Gastrocnemius medialis (tissue), 4 donors: ENCODE measurements at regions not wholly inside any gene's neighbourhood (a gene's known extent, or its start where the extent isn't known, plus 50 kb on each side); places are given as distances from the start of the nearest gene placed in this dataset.

Experiments
- ATAC-seq, 2 donors: fragments of 150-250 bp; one replicate each; pipeline ENCODE4 v1.9.1; 2016
- DNase-seq, 2 donors: peaks; one replicate each; pipeline ENCODE4 v3.0.0-alpha.2; 2019
- H3K27ac ChIP-seq, 4 donors: fragments of 200-600 bp; sonication (generic); 1 replicate in 1 of 4; 2 replicates in 3 of 4; pipeline ENCODE4 v1.5.1; 2016 to 2018; ENCODE audit warnings: mild to moderate bottlenecking in 2 of 4, moderate library complexity in 1 of 4
- H3K27me3 ChIP-seq, 3 donors: fragments of 200-600 bp; sonication (generic) in 2 of 3; 1 replicate in 1 of 3; 2 replicates in 2 of 3; pipeline versions ENCODE4 v1.5.1 to v1.6.0; 2016 to 2019; ENCODE audit warnings: mild to moderate bottlenecking in 1 of 3, moderate library complexity in 1 of 3
- H3K36me3 ChIP-seq, 2 donors: fragments of 200-600 bp; sonication (generic) in 1 of 2; one replicate each; pipeline ENCODE4 v1.5.1; 2017 to 2018
- H3K4me1 ChIP-seq, 2 donors: fragments of 200-600 bp; sonication (generic) in 1 of 2; one replicate each; pipeline ENCODE4 v1.5.1; 2016 to 2017; ENCODE audit warnings: mild to moderate bottlenecking in 2 of 2
- H3K4me3 ChIP-seq, 4 donors: fragments of 200-600 bp; sonication (generic) in 3 of 4; 1 replicate in 1 of 4; 2 replicates in 3 of 4; pipeline ENCODE4 v1.5.1; 2016 to 2019; ENCODE audit warnings: mild to moderate bottlenecking in 2 of 4
- H3K9me3 ChIP-seq, 3 donors: fragments of 200-600 bp; sonication (generic) in 2 of 3; 1 replicate in 1 of 3; 2 replicates in 2 of 3; pipeline ENCODE4 v1.5.1; 2016 to 2019
- CTCF ChIP-seq, 5 experiments: fragments of 450-650 bp in 3 of 5; fragments of 200-600 bp in 2 of 5; sonication (generic) in 2 of 5; IDR thresholded peaks in 4 of 5; conservative IDR thresholded peaks in 1 of 5; 1 replicate in 4 of 5; 2 replicates in 1 of 5; pipeline ENCODE4 v1.5.1; 2016 to 2019; ENCODE audit warnings: antibody characterized with exemption in 5 of 5, mild to moderate bottlenecking in 3 of 5, moderate library complexity in 3 of 5
- POLR2A ChIP-seq, 2 donors: fragments of 450-650 bp; IDR thresholded peaks; one replicate each; pipeline ENCODE4 v1.6.1; 2017; ENCODE audit warnings: antibody characterized with exemption in 2 of 2, mild to moderate bottlenecking in 2 of 2, moderate library complexity in 2 of 2
- in situ Hi-C, 4 donors: fragments of 200-750 bp; cut with MboI; loops; one replicate each; pipeline versions ENCODE4 v1.15.0 to v1.8.0; 2017; ENCODE audit warnings: low sequenced_read_pairs in 4 of 4
- intact Hi-C: fragments of 100-400 bp; cut with DNase I; formaldehyde crosslinking; loops from one replicate; pipeline ENCODE4 v1.15.1; 2023; ENCODE audit warnings: low total_unique reads

GRCh38 chr18:73007915-73008308 lies 140.1 kb upstream of the NETO1 start:
- no peaks in the 10 kb centered on the region for H3K4me1 ChIP-seq
- intact Hi-C loops (no loop called here), in situ Hi-C loops (no loop called here)
- no peaks in the 10 kb centered on the region for H3K36me3 ChIP-seq
- DNase-seq (no peak), ATAC-seq (no peak)
- H3K27ac ChIP-seq: no peak overlapping the region
- no peak overlapping the region for H3K4me3 ChIP-seq
- TF ChIP-seq POLR2A (IDR thresholded peaks at IDR 0.05) (no peak), CTCF (IDR thresholded peaks at IDR 0.05 in 4 of 5, conservative IDR thresholded peaks at IDR 0.05 in 1 of 5) (no peak)
- no peaks in the 10 kb centered on the region for H3K27me3 ChIP-seq
- no peaks in the 10 kb centered on the region for H3K9me3 ChIP-seq

GRCh38 chr18:73007195-73007914 lies 139.6 kb upstream of the NETO1 start:
- ATAC-seq: no peak
- in situ Hi-C loops: no loop called here
- no peaks in the 10 kb centered on the region for H3K9me3 ChIP-seq
- intact Hi-C loops: no loop called here
- H3K4me1 ChIP-seq: no peaks in the 10 kb centered on the region
- TF ChIP-seq CTCF (IDR thresholded peaks at IDR 0.05 in 4 of 5, conservative IDR thresholded peaks at IDR 0.05 in 1 of 5) (no peak), POLR2A (IDR thresholded peaks at IDR 0.05) (no peak)
- no peak overlapping the region for H3K27ac ChIP-seq
- H3K27me3 ChIP-seq: no peaks in the 10 kb centered on the region
- H3K36me3 ChIP-seq: no peaks in the 10 kb centered on the region
- no peak for DNase-seq
- no peak overlapping the region for H3K4me3 ChIP-seq

GRCh38 chr18:73006331-73006730 lies 138.5 kb upstream of the NETO1 start:
- Histone ChIP-seq H3K4me1 (no peaks in the 10 kb centered on the region), H3K4me3 (no peak overlapping the region), H3K27me3 (no peaks in the 10 kb centered on the region), H3K27ac (no peak overlapping the region), H3K9me3 (no peaks in the 10 kb centered on the region), H3K36me3 (no peaks in the 10 kb centered on the region)
- intact Hi-C loops (no loop called here), in situ Hi-C loops (no loop called here)
- no peak for ATAC-seq
- TF ChIP-seq POLR2A (IDR thresholded peaks at IDR 0.05) (no peak), CTCF (IDR thresholded peaks at IDR 0.05 in 4 of 5, conservative IDR thresholded peaks at IDR 0.05 in 1 of 5) (no peak)
- DNase-seq: no peak

GRCh38 chr18:73004260-73004659 lies 136.5 kb upstream of the NETO1 start:
- intact Hi-C loops: no loop called here
- no peak overlapping the region for H3K27ac ChIP-seq
- no peaks in the 10 kb centered on the region for H3K36me3 ChIP-seq
- no peak overlapping the region for H3K4me3 ChIP-seq
- no peaks in the 10 kb centered on the region for H3K9me3 ChIP-seq
- in situ Hi-C loops: no loop called here
- no peak for TF ChIP-seq CTCF (IDR thresholded peaks at IDR 0.05 in 4 of 5, conservative IDR thresholded peaks at IDR 0.05 in 1 of 5)
- TF ChIP-seq POLR2A (IDR thresholded peaks at IDR 0.05): no peak
- no peaks in the 10 kb centered on the region for H3K4me1 ChIP-seq
- DNase-seq (no peak), ATAC-seq (no peak)
- H3K27me3 ChIP-seq: no peaks in the 10 kb centered on the region
